ENCODE measurements at regions not wholly inside any gene's neighbourhood (a gene's known extent, or its start where the extent isn't known, plus 50 kb on each side); places are given as distances from the start of the nearest gene placed in this dataset.
"Not testable (repeated sequence)": the region's sequence is repeated elsewhere in the genome, so short reads cannot be mapped to it uniquely, and the experiment has no call there.

DNA sequence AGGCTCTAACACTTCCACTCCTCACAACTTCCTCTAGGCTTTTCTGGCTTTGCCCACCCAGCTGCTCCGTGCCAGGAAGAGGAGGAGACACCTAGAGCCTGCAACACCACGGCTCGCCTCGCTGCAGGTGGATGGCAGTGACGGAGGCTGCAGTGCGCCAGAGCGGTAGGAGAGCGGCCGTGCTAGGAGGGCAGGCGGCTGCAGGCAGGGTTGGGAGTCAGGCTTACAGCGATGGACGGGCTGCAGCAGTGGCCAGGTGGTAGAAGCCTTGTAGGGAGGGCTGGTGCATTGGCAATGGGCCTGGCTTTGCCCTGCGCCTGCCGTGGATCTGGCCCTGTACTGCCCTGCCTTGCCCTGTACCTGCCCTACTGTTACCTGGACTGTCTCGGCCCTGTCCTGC lies 4896.0 kb upstream of the OR11H1 start:
- not testable (repeated sequence) for DNase-seq (ENCODE audit: low spot score); H3K9me3 ChIP-seq (replicated peaks in 1 of 2; ENCODE audit: control insufficient read depth in 2 of 2, insufficient read depth in 1 of 2, low read depth in 1 of 2, low read length in 2 of 2); H4K8ac ChIP-seq (ENCODE audit: low read depth, low read length); H3K27me3 ChIP-seq (ENCODE audit: control insufficient read depth in 3 of 3, insufficient read depth in 3 of 3, low read depth in 1 of 3, low read length in 3 of 3); H3K23ac ChIP-seq (ENCODE audit: low read depth, low read length, poor library complexity); H2BK5ac ChIP-seq (ENCODE audit: low read length); H4K91ac ChIP-seq (ENCODE audit: low read depth, low read length, poor library complexity); H3K18ac ChIP-seq (ENCODE audit: low read length); H3K4me2 ChIP-seq (ENCODE audit: insufficient read depth, low read length, poor library complexity, severe bottlenecking); H3K27ac ChIP-seq (replicated peaks; ENCODE audit: low read length); H2BK12ac ChIP-seq (ENCODE audit: low read length); H3K4me3 ChIP-seq (ENCODE audit: low read length in 2 of 2); H2BK120ac ChIP-seq (ENCODE audit: low read depth, low read length); H2BK15ac ChIP-seq (ENCODE audit: low read length); H3K14ac ChIP-seq (ENCODE audit: low read length); H2AK5ac ChIP-seq (ENCODE audit: low read depth, low read length); H3K4me1 ChIP-seq (ENCODE audit: control insufficient read depth in 2 of 2, insufficient read depth in 1 of 2, low read depth in 1 of 2, low read length in 2 of 2); H3K36me3 ChIP-seq (replicated peaks in 1 of 2; ENCODE audit: control insufficient read depth in 2 of 2, insufficient read depth in 2 of 2, low read length in 2 of 2); H2AFZ ChIP-seq (ENCODE audit: low read length); H3K4ac ChIP-seq (ENCODE audit: low read length); H3K9ac ChIP-seq (ENCODE audit: low read depth, low read length, poor library complexity); H3K79me1 ChIP-seq (ENCODE audit: low read depth, low read length)
- no CpG with 5 or more reads among the region's 15 CpGs for WGBS, 2 donors (ENCODE audit: extremely low coverage in 2 of 2, insufficient read length in 2 of 2, insufficient replicate concordance in 1 of 2)

DNA sequence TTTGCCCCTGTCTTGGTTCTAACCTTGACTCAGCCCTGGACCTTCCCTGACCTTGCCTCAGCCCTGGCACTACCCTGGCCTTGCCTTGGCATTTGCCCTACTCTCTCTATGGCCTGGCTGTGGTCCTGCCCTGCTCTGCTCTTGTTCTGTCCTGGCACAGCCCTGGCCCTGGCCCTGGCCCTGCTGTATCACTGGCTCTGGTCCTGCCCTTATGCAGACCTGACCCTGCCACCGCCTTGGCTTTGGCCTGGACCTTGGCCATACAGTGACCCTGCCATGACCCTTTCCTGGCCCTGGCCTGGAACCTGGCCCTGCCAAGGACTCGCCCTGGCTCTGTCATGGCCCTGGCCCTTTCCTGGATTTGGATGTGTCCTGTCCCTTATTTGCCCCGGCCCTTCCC lies 4892.7 kb upstream of the OR11H1 start:
- not testable (repeated sequence) for H3K23ac ChIP-seq (ENCODE audit: low read depth, low read length, poor library complexity); H3K9me3 ChIP-seq (replicated peaks in 1 of 2; ENCODE audit: control insufficient read depth in 2 of 2, insufficient read depth in 1 of 2, low read depth in 1 of 2, low read length in 2 of 2); H3K4me1 ChIP-seq (ENCODE audit: control insufficient read depth in 2 of 2, insufficient read depth in 1 of 2, low read depth in 1 of 2, low read length in 2 of 2); H3K79me1 ChIP-seq (ENCODE audit: low read depth, low read length); H3K27me3 ChIP-seq (ENCODE audit: control insufficient read depth in 3 of 3, insufficient read depth in 3 of 3, low read depth in 1 of 3, low read length in 3 of 3); DNase-seq (ENCODE audit: low spot score); H4K91ac ChIP-seq (ENCODE audit: low read depth, low read length, poor library complexity); H3K18ac ChIP-seq (ENCODE audit: low read length); H3K4me3 ChIP-seq (ENCODE audit: low read length in 2 of 2); H3K9ac ChIP-seq (ENCODE audit: low read depth, low read length, poor library complexity); H2BK5ac ChIP-seq (ENCODE audit: low read length); H2BK12ac ChIP-seq (ENCODE audit: low read length); H2AK5ac ChIP-seq (ENCODE audit: low read depth, low read length); H2AFZ ChIP-seq (ENCODE audit: low read length); H3K14ac ChIP-seq (ENCODE audit: low read length); H3K4ac ChIP-seq (ENCODE audit: low read length); H3K4me2 ChIP-seq (ENCODE audit: insufficient read depth, low read length, poor library complexity, severe bottlenecking); H3K27ac ChIP-seq (replicated peaks; ENCODE audit: low read length); H3K36me3 ChIP-seq (replicated peaks in 1 of 2; ENCODE audit: control insufficient read depth in 2 of 2, insufficient read depth in 2 of 2, low read length in 2 of 2); H2BK15ac ChIP-seq (ENCODE audit: low read length); H2BK120ac ChIP-seq (ENCODE audit: low read depth, low read length); H4K8ac ChIP-seq (ENCODE audit: low read depth, low read length)
- WGBS, 2 donors (ENCODE audit: extremely low coverage in 2 of 2, insufficient read length in 2 of 2, insufficient replicate concordance in 1 of 2) = no CpG with 5 or more reads among the region's 3 CpGs

DNA sequence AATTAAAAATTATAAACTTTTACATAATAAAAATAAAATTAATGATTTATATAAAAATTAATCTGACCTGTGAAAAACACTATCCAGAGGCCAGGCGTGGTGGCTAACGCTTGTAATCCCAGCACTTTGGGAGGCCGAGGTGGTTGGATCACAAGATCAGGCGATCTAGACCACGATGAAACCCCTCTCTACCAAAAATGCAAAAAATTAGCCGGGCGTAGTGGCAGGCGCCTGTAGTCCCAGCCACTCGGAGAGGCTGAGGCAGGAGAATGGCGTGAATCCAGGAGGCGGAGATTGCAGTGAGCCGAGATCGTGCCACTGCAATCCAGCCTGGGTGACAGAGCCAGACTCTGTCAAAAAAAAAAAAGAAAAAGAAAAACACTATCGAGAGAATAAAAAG lies 4865.2 kb upstream of the OR11H1 start:
- H3K4ac ChIP-seq (ENCODE audit: low read length); H2BK15ac ChIP-seq (ENCODE audit: low read length); H3K9me3 ChIP-seq (replicated peaks in 1 of 2; ENCODE audit: control insufficient read depth in 2 of 2, insufficient read depth in 1 of 2, low read depth in 1 of 2, low read length in 2 of 2); DNase-seq (ENCODE audit: low spot score); H3K4me3 ChIP-seq (ENCODE audit: low read length in 2 of 2); H3K4me1 ChIP-seq (ENCODE audit: control insufficient read depth in 2 of 2, insufficient read depth in 1 of 2, low read depth in 1 of 2, low read length in 2 of 2); H2AK5ac ChIP-seq (ENCODE audit: low read depth, low read length); H3K27me3 ChIP-seq (ENCODE audit: control insufficient read depth in 3 of 3, insufficient read depth in 3 of 3, low read depth in 1 of 3, low read length in 3 of 3); H4K91ac ChIP-seq (ENCODE audit: low read depth, low read length, poor library complexity); H2BK12ac ChIP-seq (ENCODE audit: low read length); H2AFZ ChIP-seq (ENCODE audit: low read length); H2BK120ac ChIP-seq (ENCODE audit: low read depth, low read length); H3K18ac ChIP-seq (ENCODE audit: low read length); H3K79me1 ChIP-seq (ENCODE audit: low read depth, low read length); H3K36me3 ChIP-seq (replicated peaks in 1 of 2; ENCODE audit: control insufficient read depth in 2 of 2, insufficient read depth in 2 of 2, low read length in 2 of 2); H3K9ac ChIP-seq (ENCODE audit: low read depth, low read length, poor library complexity); H3K14ac ChIP-seq (ENCODE audit: low read length); H3K23ac ChIP-seq (ENCODE audit: low read depth, low read length, poor library complexity); H4K8ac ChIP-seq (ENCODE audit: low read depth, low read length); H2BK5ac ChIP-seq (ENCODE audit: low read length); H3K27ac ChIP-seq (replicated peaks; ENCODE audit: low read length); H3K4me2 ChIP-seq (ENCODE audit: insufficient read depth, low read length, poor library complexity, severe bottlenecking): not testable (repeated sequence)
- WGBS, 2 donors (ENCODE audit: extremely low coverage in 2 of 2, insufficient read length in 2 of 2, insufficient replicate concordance in 1 of 2) = no CpG with 5 or more reads among the region's 14 CpGs

DNA sequence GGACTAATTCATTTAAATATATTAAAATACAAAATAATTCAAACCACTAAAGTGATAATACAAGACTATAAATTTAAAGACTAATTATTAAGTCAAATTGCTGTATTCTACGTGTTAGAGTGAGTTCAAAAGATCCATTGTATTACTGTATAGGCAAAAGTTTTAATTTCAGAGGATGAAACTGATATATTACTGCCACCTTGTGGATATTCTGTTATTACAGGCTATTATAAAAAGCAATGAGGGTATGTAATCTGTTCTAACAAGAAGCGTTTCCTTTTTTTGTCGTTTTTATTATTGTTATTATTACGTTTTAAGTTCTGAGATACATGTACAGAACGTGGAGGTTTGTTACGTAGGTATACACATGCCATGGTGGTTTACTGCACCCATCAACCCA lies 4854.9 kb upstream of the OR11H1 start:
- H3K9me3 ChIP-seq (replicated peaks in 1 of 2; ENCODE audit: control insufficient read depth in 2 of 2, insufficient read depth in 1 of 2, low read depth in 1 of 2, low read length in 2 of 2); H4K91ac ChIP-seq (ENCODE audit: low read depth, low read length, poor library complexity); H2AK5ac ChIP-seq (ENCODE audit: low read depth, low read length); H3K27ac ChIP-seq (replicated peaks; ENCODE audit: low read length); H3K18ac ChIP-seq (ENCODE audit: low read length); H3K23ac ChIP-seq (ENCODE audit: low read depth, low read length, poor library complexity); H2BK120ac ChIP-seq (ENCODE audit: low read depth, low read length); H3K4me1 ChIP-seq (ENCODE audit: control insufficient read depth in 2 of 2, insufficient read depth in 1 of 2, low read depth in 1 of 2, low read length in 2 of 2); H2BK12ac ChIP-seq (ENCODE audit: low read length); H3K36me3 ChIP-seq (replicated peaks in 1 of 2; ENCODE audit: control insufficient read depth in 2 of 2, insufficient read depth in 2 of 2, low read length in 2 of 2); H2BK15ac ChIP-seq (ENCODE audit: low read length); H3K4ac ChIP-seq (ENCODE audit: low read length); H2AFZ ChIP-seq (ENCODE audit: low read length); H3K4me2 ChIP-seq (ENCODE audit: insufficient read depth, low read length, poor library complexity, severe bottlenecking); H4K8ac ChIP-seq (ENCODE audit: low read depth, low read length); DNase-seq (ENCODE audit: low spot score); H3K9ac ChIP-seq (ENCODE audit: low read depth, low read length, poor library complexity); H3K79me1 ChIP-seq (ENCODE audit: low read depth, low read length); H2BK5ac ChIP-seq (ENCODE audit: low read length); H3K4me3 ChIP-seq (ENCODE audit: low read length in 2 of 2); H3K14ac ChIP-seq (ENCODE audit: low read length); H3K27me3 ChIP-seq (ENCODE audit: control insufficient read depth in 3 of 3, insufficient read depth in 3 of 3, low read depth in 1 of 3, low read length in 3 of 3): not testable (repeated sequence)
- whole genome bisulfite sequencing, 2 donors (ENCODE audit: extremely low coverage in 2 of 2, insufficient read length in 2 of 2, insufficient replicate concordance in 1 of 2) = no CpG with 5 or more reads among the region's 6 CpGs

All from neuronal stem cell (in vitro differentiated cells).